HepG2 (cell line): ENCODE measurements at regions not wholly inside any gene's neighbourhood (a gene's known extent, or its start where the extent isn't known, plus 50 kb on each side); places are given as distances from the start of the nearest gene placed in this dataset.

Source experiments
- ATAC-seq: fragments of 200-7000 bp; cut with Tn5 transposase; 3 replicates; pipeline ENCODE4 v1.9.1; 2020; ENCODE audit warnings: mild to moderate bottlenecking, moderate library complexity
- BruUV-seq: library from RNA; stranded (reverse); fragments of 400-500 nt; replicated peaks from 2 replicates; lab custom pipeline; 2021; lab: Mats Ljungman, UMichigan
- CTCF ChIA-PET: fragments of 300-600 bp; formaldehyde crosslinking; extraction: SDS; loops from one replicate; lab custom pipeline; 2021; ENCODE audit warnings: low total read pairs, inconsistent platforms, low intra/inter-chr PET ratio; lab: Yijun Ruan, JAX
- POLR2A ChIA-PET: fragments of 350-600 bp; sonication (Branson Sonifier 250); formaldehyde crosslinking; loops from one replicate; lab custom pipeline; 2020; ENCODE audit warnings: antibody characterized with exemption, inconsistent platforms; lab: Yijun Ruan, JAX
- DNase-seq: peaks from one replicate; pipeline ENCODE4 v3.0.0-alpha.2; 2015; ENCODE audit warnings: low spot score
- FAIRE-seq: peaks from 3 replicates; lab custom pipeline; 2011; peaks lifted over from hg19 to GRCh38; lab: Jason Lieb, UNC
- H2AFZ ChIP-seq: one replicate; pipeline ENCODE4 v1.6.1; 2011; ENCODE audit warnings: low read length, inconsistent platforms
- H3K27ac ChIP-seq: fragments of 300-600 bp; 3 replicates; pipeline ENCODE4 v1.8.0; 2011; ENCODE audit warnings: mixed run types, mild to moderate bottlenecking, mixed read lengths, low read length, inconsistent platforms; ENCODE audit not compliant: insufficient read depth; ENCODE audit errors: extremely low read length
- H3K27me3 ChIP-seq, 2 experiments: fragments of 200-600 bp in 1 of 2; 2 replicates in 1 of 2; 3 replicates in 1 of 2; pipeline versions ENCODE4 v1.6.0 to v1.8.0; 2011; ENCODE audit warnings: low read length in 2 of 2, mild to moderate bottlenecking in 2 of 2, moderate library complexity in 2 of 2, inconsistent platforms in 1 of 2; ENCODE audit not compliant: insufficient read depth in 2 of 2, control insufficient read depth in 1 of 2
- H3K36me3 ChIP-seq, 2 experiments: fragments of 200-600 bp in 1 of 2; replicated peaks in 1 of 2; 2 replicates in 1 of 2; 3 replicates in 1 of 2; pipeline versions ENCODE4 v1.5.1 to v1.8.0; 2011; ENCODE audit warnings: low read length in 2 of 2, inconsistent platforms in 1 of 2; ENCODE audit not compliant: insufficient read depth in 2 of 2, control insufficient read depth in 1 of 2
- H3K4me1 ChIP-seq: 2 replicates; pipeline ENCODE4 v1.5.1; 2012; ENCODE audit warnings: low read length, inconsistent platforms; ENCODE audit not compliant: insufficient read depth
- H3K4me2 ChIP-seq: 2 replicates; pipeline ENCODE4 v1.6.0; 2011; ENCODE audit warnings: low read depth, low read length, inconsistent platforms
- H3K4me3 ChIP-seq, 3 experiments: fragments of 200-600 bp in 1 of 3; sonication (generic), shearing (Covaris generic) in 1 of 3; replicated peaks in 1 of 3; 2 replicates each; pipeline ENCODE4 v1.5.1; 2011 to 2016; ENCODE audit warnings: low read length in 3 of 3, inconsistent platforms in 2 of 3, low read depth in 2 of 3, mild to moderate bottlenecking in 2 of 3, control low read depth in 1 of 3, mixed read lengths in 1 of 3; ENCODE audit not compliant: insufficient read depth in 1 of 3
- H3K79me2 ChIP-seq: one replicate; pipeline ENCODE4 v1.6.1; 2011; ENCODE audit warnings: low read length, inconsistent platforms; ENCODE audit not compliant: insufficient read depth
- H3K9ac ChIP-seq: 2 replicates; pipeline ENCODE4 v1.6.0; 2011; ENCODE audit warnings: mild to moderate bottlenecking, low read depth, low read length, inconsistent platforms; ENCODE audit not compliant: insufficient read depth
- H3K9me3 ChIP-seq: 2 replicates; pipeline ENCODE4 v1.5.1; 2012; ENCODE audit warnings: mild to moderate bottlenecking, low read length
- H4K20me1 ChIP-seq: 2 replicates; pipeline ENCODE4 v1.6.0; 2011; ENCODE audit warnings: inconsistent platforms, mild to moderate bottlenecking, low read length, moderate library complexity; ENCODE audit not compliant: insufficient read depth
- HDAC1 ChIP-seq: sonication (generic); formaldehyde crosslinking; IDR thresholded peaks from 2 replicates; pipeline ENCODE4 v1.5.1; 2020; ENCODE audit warnings: mild to moderate bottlenecking, missing genetic modification reagents
- HOXA7 ChIP-seq: sonication (generic); formaldehyde crosslinking; IDR thresholded peaks from 2 replicates; pipeline ENCODE4 v1.8.1; 2022; ENCODE audit warnings: mild to moderate bottlenecking, missing genetic modification reagents, moderate library complexity
- ISX ChIP-seq: sonication (generic); formaldehyde crosslinking; conservative IDR thresholded peaks from 2 replicates; pipeline ENCODE4 v1.5.0; 2020; ENCODE audit warnings: missing genetic modification reagents
- KDM2A ChIP-seq: sonication (generic); formaldehyde crosslinking; IDR thresholded peaks from 2 replicates; pipeline ENCODE4 v1.4.0; 2020; ENCODE audit warnings: low read depth, missing genetic modification reagents, borderline replicate concordance
- NCOA1 ChIP-seq: sonication (generic); formaldehyde crosslinking; IDR thresholded peaks from 2 replicates; pipeline ENCODE4 v1.9.0; 2021; ENCODE audit warnings: missing genetic modification reagents
- NRL ChIP-seq: sonication (generic); formaldehyde crosslinking; IDR thresholded peaks from 2 replicates; pipeline ENCODE4 v1.5.0; 2020; ENCODE audit warnings: missing genetic modification reagents, mild to moderate bottlenecking, moderate library complexity, borderline replicate concordance
- SSRP1 ChIP-seq: IDR thresholded peaks from 2 replicates; pipeline ENCODE4 v1.6.1; 2016; ENCODE audit warnings: control low read depth
- ZMYM3 ChIP-seq: sonication (generic); formaldehyde crosslinking; IDR thresholded peaks from 2 replicates; pipeline ENCODE4 v1.5.1; 2020; ENCODE audit warnings: mild to moderate bottlenecking, missing genetic modification reagents
- ZNF326 ChIP-seq: sonication (generic); formaldehyde crosslinking; IDR thresholded peaks from 2 replicates; pipeline ENCODE4 v1.4.0; 2020; ENCODE audit warnings: missing genetic modification reagents, borderline replicate concordance
- WGBS: methylation state at CpG from one replicate; pipeline ENCODE4 v1.1.6; 2017; ENCODE audit warnings: low lambda C conversion rate; 5-methylcytosine and 5-hydroxymethylcytosine counted together
- in situ Hi-C: cut with HindIII; loops from 2 replicates; pipeline ENCODE4 v1.10.0; 2017; ENCODE audit warnings: low pct_unique_long_range_greater_than_20kb; ENCODE audit not compliant: extremely low pct_ligation_motif_present
- intact Hi-C: fragments of 100-400 bp; cut with micrococcal nuclease; formaldehyde crosslinking; loops from one replicate; pipeline ENCODE4 v1.10.0; 2022; ENCODE audit not compliant: unreplicated experiment
- TF ChIP-seq, protein P1 (sequence below): sonication (generic); formaldehyde crosslinking; IDR thresholded peaks from 2 replicates; pipeline ENCODE4 v1.4.0; 2020; ENCODE audit warnings: missing genetic modification reagents, borderline replicate concordance
- TF ChIP-seq, protein P2 (sequence below): sonication (generic); formaldehyde crosslinking; IDR thresholded peaks from 2 replicates; pipeline ENCODE4 v1.5.0; 2020; ENCODE audit warnings: missing genetic modification reagents, mild to moderate bottlenecking, borderline replicate concordance
- TF ChIP-seq, protein P3 (sequence below): sonication (generic); formaldehyde crosslinking; IDR thresholded peaks from 2 replicates; pipeline ENCODE4 v1.4.0; 2020; ENCODE audit warnings: missing genetic modification reagents
- TF ChIP-seq, protein P4 (sequence below): sonication (generic); formaldehyde crosslinking; IDR thresholded peaks from 2 replicates; pipeline ENCODE4 v1.5.0; 2020; ENCODE audit warnings: missing genetic modification reagents

DNA sequence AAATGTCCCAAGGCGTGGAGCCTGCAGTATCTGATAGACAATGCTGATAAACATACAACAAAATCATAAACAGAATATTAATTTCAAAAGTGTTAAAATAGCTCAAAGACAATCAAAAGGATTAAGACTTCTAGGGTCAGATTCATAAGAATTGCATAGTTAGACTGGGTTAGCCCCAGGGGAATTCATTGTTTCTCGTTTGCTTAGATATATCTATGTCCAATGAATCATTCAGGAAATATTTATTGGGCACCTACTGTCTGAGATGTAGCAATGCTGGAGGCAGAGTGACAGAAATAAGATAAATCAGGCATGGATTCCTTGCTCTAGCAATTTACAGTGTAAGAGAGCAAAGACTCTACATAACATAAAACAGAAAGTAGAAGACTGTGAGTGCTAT lies 124.4 kb upstream of the PRL start (continued):
- TF ChIP-seq, protein P1, sequence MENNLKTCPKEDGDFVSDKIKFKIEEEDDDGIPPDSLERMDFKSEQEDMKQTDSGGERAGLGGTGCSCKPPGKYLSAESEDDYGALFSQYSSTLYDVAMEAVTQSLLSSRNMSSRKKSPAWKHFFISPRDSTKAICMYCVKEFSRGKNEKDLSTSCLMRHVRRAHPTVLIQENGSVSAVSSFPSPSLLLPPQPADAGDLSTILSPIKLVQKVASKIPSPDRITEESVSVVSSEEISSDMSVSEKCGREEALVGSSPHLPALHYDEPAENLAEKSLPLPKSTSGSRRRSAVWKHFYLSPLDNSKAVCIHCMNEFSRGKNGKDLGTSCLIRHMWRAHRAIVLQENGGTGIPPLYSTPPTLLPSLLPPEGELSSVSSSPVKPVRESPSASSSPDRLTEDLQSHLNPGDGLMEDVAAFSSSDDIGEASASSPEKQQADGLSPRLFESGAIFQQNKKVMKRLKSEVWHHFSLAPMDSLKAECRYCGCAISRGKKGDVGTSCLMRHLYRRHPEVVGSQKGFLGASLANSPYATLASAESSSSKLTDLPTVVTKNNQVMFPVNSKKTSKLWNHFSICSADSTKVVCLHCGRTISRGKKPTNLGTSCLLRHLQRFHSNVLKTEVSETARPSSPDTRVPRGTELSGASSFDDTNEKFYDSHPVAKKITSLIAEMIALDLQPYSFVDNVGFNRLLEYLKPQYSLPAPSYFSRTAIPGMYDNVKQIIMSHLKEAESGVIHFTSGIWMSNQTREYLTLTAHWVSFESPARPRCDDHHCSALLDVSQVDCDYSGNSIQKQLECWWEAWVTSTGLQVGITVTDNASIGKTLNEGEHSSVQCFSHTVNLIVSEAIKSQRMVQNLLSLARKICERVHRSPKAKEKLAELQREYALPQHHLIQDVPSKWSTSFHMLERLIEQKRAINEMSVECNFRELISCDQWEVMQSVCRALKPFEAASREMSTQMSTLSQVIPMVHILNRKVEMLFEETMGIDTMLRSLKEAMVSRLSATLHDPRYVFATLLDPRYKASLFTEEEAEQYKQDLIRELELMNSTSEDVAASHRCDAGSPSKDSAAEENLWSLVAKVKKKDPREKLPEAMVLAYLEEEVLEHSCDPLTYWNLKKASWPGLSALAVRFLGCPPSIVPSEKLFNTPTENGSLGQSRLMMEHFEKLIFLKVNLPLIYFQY (CRISPR knock-in tag) = no peak
- TF ChIP-seq, protein P2, sequence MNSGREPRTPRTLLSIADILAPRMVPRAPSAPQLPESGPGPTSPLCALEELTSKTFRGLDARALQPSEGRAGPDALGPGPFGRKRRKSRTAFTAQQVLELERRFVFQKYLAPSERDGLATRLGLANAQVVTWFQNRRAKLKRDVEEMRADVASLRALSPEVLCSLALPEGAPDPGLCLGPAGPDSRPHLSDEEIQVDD (CRISPR knock-in tag) = no peak
- no peak for TF ChIP-seq ZNF326
- TF ChIP-seq, protein P3, sequence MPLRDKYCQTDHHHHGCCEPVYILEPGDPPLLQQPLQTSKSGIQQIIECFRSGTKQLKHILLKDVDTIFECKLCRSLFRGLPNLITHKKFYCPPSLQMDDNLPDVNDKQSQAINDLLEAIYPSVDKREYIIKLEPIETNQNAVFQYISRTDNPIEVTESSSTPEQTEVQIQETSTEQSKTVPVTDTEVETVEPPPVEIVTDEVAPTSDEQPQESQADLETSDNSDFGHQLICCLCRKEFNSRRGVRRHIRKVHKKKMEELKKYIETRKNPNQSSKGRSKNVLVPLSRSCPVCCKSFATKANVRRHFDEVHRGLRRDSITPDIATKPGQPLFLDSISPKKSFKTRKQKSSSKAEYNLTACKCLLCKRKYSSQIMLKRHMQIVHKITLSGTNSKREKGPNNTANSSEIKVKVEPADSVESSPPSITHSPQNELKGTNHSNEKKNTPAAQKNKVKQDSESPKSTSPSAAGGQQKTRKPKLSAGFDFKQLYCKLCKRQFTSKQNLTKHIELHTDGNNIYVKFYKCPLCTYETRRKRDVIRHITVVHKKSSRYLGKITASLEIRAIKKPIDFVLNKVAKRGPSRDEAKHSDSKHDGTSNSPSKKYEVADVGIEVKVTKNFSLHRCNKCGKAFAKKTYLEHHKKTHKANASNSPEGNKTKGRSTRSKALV (CRISPR knock-in tag) = no peak

DNA sequence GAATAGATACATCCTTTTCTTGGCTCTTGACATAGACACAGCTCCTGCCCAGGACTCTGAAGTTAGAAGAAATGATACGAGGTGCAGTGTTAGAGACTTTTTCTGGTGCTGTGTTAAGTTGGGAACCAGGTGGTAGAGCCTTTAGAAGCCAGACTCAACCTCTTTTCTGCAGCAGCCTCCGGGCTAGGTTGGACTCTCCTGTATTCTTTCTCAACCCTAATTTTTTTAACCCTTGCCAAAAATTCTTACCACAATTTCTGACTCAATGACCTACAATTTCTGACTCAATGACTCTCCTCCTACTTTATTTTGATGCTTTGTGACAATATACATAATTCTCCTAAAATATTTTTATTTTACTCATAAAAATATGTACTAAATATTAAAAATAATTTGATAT lies 127.4 kb upstream of the PRL start:
- Histone ChIP-seq H3K27ac (no peak overlapping the region), H3K4me3 (no peak overlapping the region), H3K9ac (no peak overlapping the region), H3K79me2 (no peaks in the 10 kb centered on the region), H3K4me1 (no peaks in the 10 kb centered on the region), H2AFZ (no peak overlapping the region), H3K36me3 (no peaks in the 10 kb centered on the region), H3K9me3 (peaks cover 90% of the 10 kb centered on the region), H3K4me2 (no peak overlapping the region), H3K27me3 (no peaks in the 10 kb centered on the region), H4K20me1 (no peaks in the 10 kb centered on the region)
- POLR2A ChIA-PET = no interaction called here
- ATAC-seq (no peak), FAIRE-seq (no peak), DNase-seq (no peak)
- CTCF ChIA-PET = no interaction called here
- in situ Hi-C loops (no loop called here), intact Hi-C loops (no loop called here)
- WGBS = 0% methylated on average over 2 of the region's 2 CpGs
- no TSS peak for BruUV-seq
- TF ChIP-seq, protein P4, sequence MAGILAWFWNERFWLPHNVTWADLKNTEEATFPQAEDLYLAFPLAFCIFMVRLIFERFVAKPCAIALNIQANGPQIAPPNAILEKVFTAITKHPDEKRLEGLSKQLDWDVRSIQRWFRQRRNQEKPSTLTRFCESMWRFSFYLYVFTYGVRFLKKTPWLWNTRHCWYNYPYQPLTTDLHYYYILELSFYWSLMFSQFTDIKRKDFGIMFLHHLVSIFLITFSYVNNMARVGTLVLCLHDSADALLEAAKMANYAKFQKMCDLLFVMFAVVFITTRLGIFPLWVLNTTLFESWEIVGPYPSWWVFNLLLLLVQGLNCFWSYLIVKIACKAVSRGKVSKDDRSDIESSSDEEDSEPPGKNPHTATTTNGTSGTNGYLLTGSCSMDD (CRISPR knock-in tag) = no peak
- TF ChIP-seq NCOA1 = no peak
- TF ChIP-seq ZMYM3 (CRISPR knock-in tag) = no peak
- TF ChIP-seq KDM2A (CRISPR knock-in tag) = no peak
- no peak for TF ChIP-seq SSRP1 (CRISPR knock-in tag)
- no peak for TF ChIP-seq ISX (CRISPR knock-in tag)
- TF ChIP-seq HDAC1 = no peak
- TF ChIP-seq HOXA7 (CRISPR knock-in tag) = no peak
- no peak for TF ChIP-seq NRL (CRISPR knock-in tag)
